ENCODE measurements at regions not wholly inside any gene's neighbourhood (a gene's known extent, or its start where the extent isn't known, plus 50 kb on each side); places are given as distances from the start of the nearest gene placed in this dataset.

DNA sequence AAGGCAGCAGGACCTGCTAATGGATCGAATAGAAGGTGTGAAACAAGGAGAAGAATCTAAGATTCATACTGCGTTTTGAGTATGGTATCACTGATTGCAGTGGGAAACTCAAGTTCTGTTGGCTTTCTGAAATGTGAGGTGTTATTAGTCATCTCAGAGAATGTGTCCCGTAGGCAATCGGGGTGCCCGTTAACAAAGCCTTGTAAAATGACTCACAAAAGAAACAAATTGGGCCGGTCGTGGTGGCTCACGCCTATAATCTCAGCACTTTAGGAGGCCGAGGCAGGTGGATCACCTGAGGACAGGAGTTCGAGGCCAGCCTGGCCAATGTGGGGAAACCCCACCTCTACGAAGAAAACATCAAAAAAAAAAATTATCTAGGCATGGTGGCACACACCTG lies 118.2 kb upstream of the C7orf33 start:
- Histone ChIP-seq H3K9me3 (ENCODE audit: low read depth, low read length) (no peaks in the 10 kb centered on the region), H3K27me3 (ENCODE audit: insufficient read depth, low read length) (no peaks in the 10 kb centered on the region), H3K36me3 (ENCODE audit: insufficient read depth, low read length) (no peaks in the 10 kb centered on the region), H3K27ac (ENCODE audit: low read depth, low read length) (no peak overlapping the region), H3K4me3 (ENCODE audit: insufficient read depth, low read length) (no peak overlapping the region), H2AFZ (ENCODE audit: low read length) (no peak overlapping the region), H3K4me2 (ENCODE audit: insufficient read depth, low read length) (no peak overlapping the region), H3K4me1 (ENCODE audit: insufficient read depth, low read length) (no peaks in the 10 kb centered on the region), H3K79me2 (ENCODE audit: insufficient read depth, low read length) (no peaks in the 10 kb centered on the region), H4K20me1 (ENCODE audit: insufficient read depth, low read length) (no peaks in the 10 kb centered on the region)
- peak; percentile 34 for DNase-seq (ENCODE audit: insufficient read length, low spot score, missing footprints)
- TF ChIP-seq, protein P1, sequence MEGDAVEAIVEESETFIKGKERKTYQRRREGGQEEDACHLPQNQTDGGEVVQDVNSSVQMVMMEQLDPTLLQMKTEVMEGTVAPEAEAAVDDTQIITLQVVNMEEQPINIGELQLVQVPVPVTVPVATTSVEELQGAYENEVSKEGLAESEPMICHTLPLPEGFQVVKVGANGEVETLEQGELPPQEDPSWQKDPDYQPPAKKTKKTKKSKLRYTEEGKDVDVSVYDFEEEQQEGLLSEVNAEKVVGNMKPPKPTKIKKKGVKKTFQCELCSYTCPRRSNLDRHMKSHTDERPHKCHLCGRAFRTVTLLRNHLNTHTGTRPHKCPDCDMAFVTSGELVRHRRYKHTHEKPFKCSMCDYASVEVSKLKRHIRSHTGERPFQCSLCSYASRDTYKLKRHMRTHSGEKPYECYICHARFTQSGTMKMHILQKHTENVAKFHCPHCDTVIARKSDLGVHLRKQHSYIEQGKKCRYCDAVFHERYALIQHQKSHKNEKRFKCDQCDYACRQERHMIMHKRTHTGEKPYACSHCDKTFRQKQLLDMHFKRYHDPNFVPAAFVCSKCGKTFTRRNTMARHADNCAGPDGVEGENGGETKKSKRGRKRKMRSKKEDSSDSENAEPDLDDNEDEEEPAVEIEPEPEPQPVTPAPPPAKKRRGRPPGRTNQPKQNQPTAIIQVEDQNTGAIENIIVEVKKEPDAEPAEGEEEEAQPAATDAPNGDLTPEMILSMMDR (IDR thresholded peaks at IDR 0.05; ENCODE audit: extremely low read depth, low read depth, low read length), result no peak

DNA sequence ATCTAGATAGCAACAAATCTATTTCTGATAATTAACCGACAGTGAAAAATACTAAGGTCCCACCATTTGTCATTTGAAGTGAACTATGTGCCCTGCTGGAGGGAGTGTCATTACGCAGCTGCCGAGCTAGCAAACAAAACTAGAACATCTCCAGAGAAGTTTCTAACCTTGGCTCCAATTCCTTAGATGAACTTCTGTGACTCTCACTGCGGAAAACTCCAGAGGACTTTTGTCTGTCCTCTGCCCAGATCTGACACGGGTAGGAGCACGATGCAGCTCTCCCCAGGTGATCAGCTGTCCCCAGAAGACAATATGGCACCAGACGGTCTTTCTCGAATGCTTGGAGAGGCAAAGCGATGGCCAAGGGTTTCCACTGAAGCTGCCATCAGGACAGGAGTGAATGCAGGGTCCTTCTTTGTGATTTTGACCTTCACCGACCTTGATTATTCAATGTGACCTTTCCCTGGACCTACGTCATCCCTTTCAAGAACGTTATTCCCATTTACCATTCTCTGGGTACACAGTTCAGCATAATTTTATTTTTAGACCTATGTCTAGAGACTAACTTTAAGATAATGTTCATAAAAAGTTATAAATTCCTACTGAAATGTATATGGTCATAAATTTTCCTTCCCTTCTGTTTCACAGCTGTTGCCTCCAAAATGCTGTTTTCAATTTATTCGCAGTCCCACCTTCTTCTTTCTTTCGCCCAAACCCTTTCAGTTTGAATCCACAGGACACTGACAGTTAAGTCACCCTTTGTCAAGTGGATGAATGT lies 116.7 kb upstream of the C7orf33 start:
- Histone ChIP-seq H3K4me2 (ENCODE audit: insufficient read depth, low read length) (no peak overlapping the region), H3K27ac (ENCODE audit: low read depth, low read length) (no peak overlapping the region), H3K79me2 (ENCODE audit: insufficient read depth, low read length) (no peaks in the 10 kb centered on the region), H4K20me1 (ENCODE audit: insufficient read depth, low read length) (no peaks in the 10 kb centered on the region), H3K36me3 (ENCODE audit: insufficient read depth, low read length) (no peaks in the 10 kb centered on the region), H3K4me1 (ENCODE audit: insufficient read depth, low read length) (no peaks in the 10 kb centered on the region), H3K4me3 (ENCODE audit: insufficient read depth, low read length) (no peak overlapping the region), H3K27me3 (ENCODE audit: insufficient read depth, low read length) (no peaks in the 10 kb centered on the region), H2AFZ (ENCODE audit: low read length) (no peak overlapping the region), H3K9me3 (ENCODE audit: low read depth, low read length) (no peaks in the 10 kb centered on the region)
- TF ChIP-seq, protein P1 (IDR thresholded peaks at IDR 0.05; ENCODE audit: extremely low read depth, low read depth, low read length), result no peak
- peak; percentile 63 for DNase-seq (ENCODE audit: insufficient read length, low spot score, missing footprints)

DNA sequence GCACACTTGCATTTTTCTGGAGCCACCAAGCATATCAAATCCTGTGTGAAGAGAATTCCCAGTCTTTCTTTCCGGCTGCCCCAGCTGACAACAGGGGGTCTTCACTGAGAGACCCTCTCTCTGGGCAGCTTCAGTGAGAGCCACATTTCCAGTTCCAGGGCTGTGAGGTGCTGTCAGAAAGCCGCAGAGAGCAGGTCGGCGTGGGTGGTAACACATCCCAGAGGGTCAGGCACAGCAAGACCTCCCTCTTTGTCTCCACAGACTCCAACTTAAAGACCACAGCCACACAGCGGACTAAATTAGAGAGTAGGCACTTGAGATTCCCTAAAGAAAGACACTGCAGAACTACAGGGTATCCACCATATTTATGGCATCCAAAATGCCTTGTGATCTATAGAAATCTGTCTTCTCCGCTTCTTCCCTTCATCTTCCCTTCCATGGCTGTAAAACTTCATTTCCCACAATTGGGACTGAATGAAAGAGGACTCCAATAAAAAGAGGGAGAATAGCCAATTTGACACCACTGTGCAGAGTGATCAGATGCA lies 116.0 kb upstream of the C7orf33 start:
- H4K20me1 ChIP-seq (ENCODE audit: insufficient read depth, low read length), result no peaks in the 10 kb centered on the region
- no peak overlapping the region for H3K4me2 ChIP-seq (ENCODE audit: insufficient read depth, low read length)
- no peaks in the 10 kb centered on the region for H3K79me2 ChIP-seq (ENCODE audit: insufficient read depth, low read length)

DNA sequence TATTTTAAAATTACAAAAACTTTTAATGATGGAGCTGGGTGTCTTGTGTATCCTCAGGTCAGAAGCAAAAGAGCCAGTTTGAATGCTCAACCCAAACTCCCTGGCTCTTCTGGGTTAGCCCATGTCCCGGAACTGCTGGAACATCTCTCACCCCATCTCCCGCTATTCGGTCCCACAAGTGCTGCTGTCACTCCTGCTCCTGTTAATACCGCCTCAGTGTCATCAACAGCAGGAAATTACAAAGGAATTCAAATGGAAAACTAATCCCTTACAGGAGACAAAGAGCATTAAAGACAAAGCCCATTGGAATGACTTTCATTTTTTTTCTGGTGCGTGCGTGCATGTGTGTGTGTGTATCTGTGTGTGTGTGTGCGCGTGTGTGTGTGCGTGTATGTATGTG lies 112.0 kb upstream of the C7orf33 start:
- no peaks in the 10 kb centered on the region for H3K27me3 ChIP-seq (ENCODE audit: insufficient read depth, low read length)
- no peak for DNase-seq (ENCODE audit: insufficient read length, low spot score, missing footprints)
- no peaks in the 10 kb centered on the region for H3K79me2 ChIP-seq (ENCODE audit: insufficient read depth, low read length)
- H3K4me2 ChIP-seq (ENCODE audit: insufficient read depth, low read length), result no peak overlapping the region
- no peak overlapping the region for H3K4me3 ChIP-seq (ENCODE audit: insufficient read depth, low read length)
- no peak overlapping the region for H2AFZ ChIP-seq (ENCODE audit: low read length)
- H3K36me3 ChIP-seq (ENCODE audit: insufficient read depth, low read length), result no peaks in the 10 kb centered on the region
- H3K27ac ChIP-seq (ENCODE audit: low read depth, low read length), result no peak overlapping the region
- no peaks in the 10 kb centered on the region for H3K9me3 ChIP-seq (ENCODE audit: low read depth, low read length)
- TF ChIP-seq, protein P1 (IDR thresholded peaks at IDR 0.05; ENCODE audit: extremely low read depth, low read depth, low read length), result no peak
- no peaks in the 10 kb centered on the region for H3K4me1 ChIP-seq (ENCODE audit: insufficient read depth, low read length)
- no peaks in the 10 kb centered on the region for H4K20me1 ChIP-seq (ENCODE audit: insufficient read depth, low read length)

More for the DNA sequence above, 116.0 kb upstream of the C7orf33 start:
- H2AFZ ChIP-seq (ENCODE audit: low read length), result no peak overlapping the region
- TF ChIP-seq, protein P1 (IDR thresholded peaks at IDR 0.05; ENCODE audit: extremely low read depth, low read depth, low read length), result no peak
- DNase-seq (ENCODE audit: insufficient read length, low spot score, missing footprints), result no peak
- no peaks in the 10 kb centered on the region for H3K9me3 ChIP-seq (ENCODE audit: low read depth, low read length)
- no peaks in the 10 kb centered on the region for H3K36me3 ChIP-seq (ENCODE audit: insufficient read depth, low read length)
- H3K4me1 ChIP-seq (ENCODE audit: insufficient read depth, low read length), result no peaks in the 10 kb centered on the region
- no peak overlapping the region for H3K27ac ChIP-seq (ENCODE audit: low read depth, low read length)
- H3K27me3 ChIP-seq (ENCODE audit: insufficient read depth, low read length), result no peaks in the 10 kb centered on the region
- H3K4me3 ChIP-seq (ENCODE audit: insufficient read depth, low read length), result no peak overlapping the region
